Aorta (tissue), 5 donors: ENCODE measurements at regions not wholly inside any gene's neighbourhood (a gene's known extent, or its start where the extent isn't known, plus 50 kb on each side); places are given as distances from the start of the nearest gene placed in this dataset.
"Not testable (repeated sequence)": the region's sequence is repeated elsewhere in the genome, so short reads cannot be mapped to it uniquely, and the experiment has no call there.

Experiments used
- ATAC-seq: fragments of 200-7000 bp; cut with Tn5 transposase; one replicate; pipeline ENCODE4 v1.9.1; 2022; ENCODE audit warnings: moderate library complexity; ENCODE audit not compliant: low FRiP score
- DNase-seq, 2 donors: peaks; one replicate each; pipeline ENCODE4 v3.0.0-alpha.2; 2020
- H3K27ac ChIP-seq, 2 donors: one replicate each; pipeline ENCODE4 v1.5.1; 2013; ENCODE audit warnings: low read length in 2 of 2, mild to moderate bottlenecking in 2 of 2, moderate library complexity in 2 of 2, control low read depth in 1 of 2, inconsistent platforms in 1 of 2, low read depth in 1 of 2
- H3K27me3 ChIP-seq, 2 donors: one replicate each; pipeline ENCODE4 v1.6.1; 2013; ENCODE audit warnings: control low read depth in 1 of 2, low read length in 1 of 2, mild to moderate bottlenecking in 1 of 2, moderate library complexity in 1 of 2; ENCODE audit not compliant: insufficient read depth in 2 of 2, control insufficient read depth in 1 of 2
- H3K36me3 ChIP-seq, 2 donors: one replicate each; pipeline ENCODE4 v1.6.1; 2013; ENCODE audit warnings: control low read depth in 1 of 2, low read length in 1 of 2, mild to moderate bottlenecking in 1 of 2; ENCODE audit not compliant: insufficient read depth in 2 of 2, control insufficient read depth in 1 of 2
- H3K4me1 ChIP-seq, 2 donors: one replicate each; pipeline ENCODE4 v1.6.1; 2013; ENCODE audit warnings: low read length in 2 of 2, control low read depth in 1 of 2, mild to moderate bottlenecking in 1 of 2, moderate library complexity in 1 of 2; ENCODE audit not compliant: insufficient read depth in 2 of 2, control insufficient read depth in 1 of 2
- H3K4me3 ChIP-seq, 2 donors: one replicate each; pipeline ENCODE4 v1.5.1; 2013; ENCODE audit warnings: low read length in 2 of 2, control low read depth in 1 of 2, mild to moderate bottlenecking in 1 of 2
- H3K9me3 ChIP-seq: one replicate; pipeline ENCODE4 v1.6.1; 2013; ENCODE audit warnings: mild to moderate bottlenecking, low read length; ENCODE audit not compliant: control insufficient read depth
- WGBS, 2 donors: extraction: QIAGEN DNeasy Blood & Tissue Kit; methylation state at CpG; one replicate each; pipeline ENCODE4 v1.1.7; 2013; 5-methylcytosine and 5-hydroxymethylcytosine counted together
- intact Hi-C, 2 donors: fragments of 100-400 bp; cut with DNase I; formaldehyde crosslinking; loops; one replicate each; pipeline versions ENCODE4 v1.14.2 to v1.15.0; 2022
- donor health status: healthy with polysubstance abuse.
- donor health status: Bipolar disorder and iron deficiency.
- donor health status: DM: no; HTN: no; CAD: no.
- donor health status: DM: no; HTN: no; CAD: no.
- donor health status: DM: yes; HTN: yes; CAD: no.

DNA sequence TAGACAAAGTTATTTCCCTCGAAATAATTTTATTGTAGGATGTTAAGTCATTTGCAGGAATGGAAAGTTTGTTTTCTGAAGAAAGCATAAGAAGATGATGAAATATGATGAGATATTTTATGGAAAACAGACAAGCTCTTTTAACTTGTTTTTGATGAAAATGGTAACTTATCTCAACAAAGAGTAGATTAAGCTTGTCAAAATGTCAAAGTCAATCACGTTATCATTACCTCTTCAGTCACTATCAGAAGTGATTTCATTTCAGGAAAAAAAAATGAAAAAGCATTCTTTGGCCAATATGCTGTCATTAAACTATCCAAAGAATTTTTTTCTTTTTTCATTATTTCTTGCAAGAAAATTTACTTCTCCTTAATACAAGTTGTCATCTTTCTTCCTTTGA lies 221.0 kb upstream of the ANKRD50 start:
- Histone ChIP-seq H3K4me1 (peaks cover 0 to 3% of the 10 kb centered on the region in 2 donors), H3K36me3 (no peaks in the 10 kb centered on the region), H3K27me3 (no peaks in the 10 kb centered on the region), H3K4me3 (no peak overlapping the region), H3K9me3 (no peaks in the 10 kb centered on the region), H3K27ac (no peak overlapping the region)
- ATAC-seq (no peak), DNase-seq (no peak)
- WGBS, 2 donors: 63 to 81% methylated on average over 2 of the region's 2 CpGs
- intact Hi-C loops: loop anchor here in 1 of 2 donors (10.0 kb wide), 1 partner anchor 219 kb away; the partner anchor contains the start of gene ANKRD50

DNA sequence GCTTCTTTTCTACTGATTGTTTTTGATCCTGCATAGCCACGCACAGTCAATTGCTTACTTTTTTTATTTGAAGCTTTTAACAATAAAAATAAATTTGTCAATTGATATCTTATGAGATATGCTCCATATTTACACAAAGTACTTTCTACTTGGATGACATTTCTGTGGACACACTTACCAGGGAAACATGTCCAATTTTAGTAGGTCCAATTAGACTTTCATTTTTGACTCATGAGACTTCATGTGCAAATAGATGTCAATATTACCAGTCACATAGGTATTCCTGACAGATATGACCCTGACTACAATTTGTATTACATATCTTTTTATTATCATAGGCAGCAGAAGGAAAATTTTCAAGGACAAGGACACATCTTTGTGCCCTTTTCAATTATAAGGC lies 219.9 kb upstream of the ANKRD50 start:
- Histone ChIP-seq H3K27me3 (no peaks in the 10 kb centered on the region), H3K27ac (no peak overlapping the region), H3K36me3 (no peaks in the 10 kb centered on the region), H3K4me3 (no peak overlapping the region), H3K4me1 (peaks cover 0 to 3% of the 10 kb centered on the region in 2 donors), H3K9me3 (no peaks in the 10 kb centered on the region)
- ATAC-seq (no peak), DNase-seq (no peak)
- intact Hi-C loops: loop anchor here in 1 of 2 donors (10.0 kb wide), 1 partner anchor 218 kb away; the partner anchor contains the start of gene ANKRD50
- WGBS, 2 donors: 92 to 98% methylated on average over 1 of the region's 1 CpG

- intact Hi-C loops: loop anchor here in 1 of 2 donors (10.0 kb wide), 1 partner anchor 216 kb away; the partner anchor contains the start of gene ANKRD50
- 50 to 57% methylated on average over 1 of the region's 1 CpG for WGBS, 2 donors
- ATAC-seq: no peak
- no peaks in the 10 kb centered on the region for H3K27me3 ChIP-seq
- H3K27ac ChIP-seq: no peak overlapping the region
- H3K9me3 ChIP-seq: no peaks in the 10 kb centered on the region
- no peak overlapping the region for H3K4me3 ChIP-seq
- no peak for DNase-seq
- no peaks in the 10 kb centered on the region for H3K4me1 ChIP-seq
- no peaks in the 10 kb centered on the region for H3K36me3 ChIP-seq
Observed at GRCh38 chr4:124931050-124931449, 218.5 kb upstream of the ANKRD50 start.

DNA sequence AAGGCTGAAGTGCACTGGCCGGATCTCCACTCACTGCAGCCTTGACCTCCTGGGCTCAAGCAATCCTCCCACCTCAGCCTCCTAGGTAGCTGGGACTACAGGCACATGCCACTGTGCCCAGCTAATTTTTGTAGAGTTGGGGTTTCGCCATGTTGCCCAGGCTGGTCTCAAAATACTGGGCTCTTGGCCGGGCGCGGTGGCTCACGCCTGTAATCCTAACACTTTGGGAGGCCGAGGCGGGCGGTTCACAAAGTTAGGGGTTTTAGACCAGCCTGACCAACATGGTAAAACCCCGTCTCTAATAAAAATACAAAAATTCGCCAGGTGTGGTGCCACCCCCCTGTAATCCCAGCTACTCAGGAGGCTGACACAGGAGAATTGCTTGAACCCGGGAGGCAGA lies 210.2 kb upstream of the ANKRD50 start:
- DNase-seq, ATAC-seq, H3K9me3 ChIP-seq, H3K27me3 ChIP-seq, H3K4me1 ChIP-seq, H3K27ac ChIP-seq, intact Hi-C loops, H3K4me3 ChIP-seq, H3K36me3 ChIP-seq: not testable (repeated sequence)
- WGBS, 2 donors: 97 to 98% methylated on average over 12 of the region's 12 CpGs

GRCh38 chr4:124918559-124919122 lies 206.1 kb upstream of the ANKRD50 start:
- Histone ChIP-seq H3K4me1 (no peaks in the 10 kb centered on the region), H3K27me3 (no peaks in the 10 kb centered on the region), H3K9me3 (no peaks in the 10 kb centered on the region), H3K27ac (no peak overlapping the region), H3K4me3 (no peak overlapping the region), H3K36me3 (no peaks in the 10 kb centered on the region)
- no peak for ATAC-seq
- DNase-seq: no peak
- WGBS, 2 donors: 82% methylated on average over 3 of the region's 3 CpGs
- intact Hi-C loops: no loop called here

DNA sequence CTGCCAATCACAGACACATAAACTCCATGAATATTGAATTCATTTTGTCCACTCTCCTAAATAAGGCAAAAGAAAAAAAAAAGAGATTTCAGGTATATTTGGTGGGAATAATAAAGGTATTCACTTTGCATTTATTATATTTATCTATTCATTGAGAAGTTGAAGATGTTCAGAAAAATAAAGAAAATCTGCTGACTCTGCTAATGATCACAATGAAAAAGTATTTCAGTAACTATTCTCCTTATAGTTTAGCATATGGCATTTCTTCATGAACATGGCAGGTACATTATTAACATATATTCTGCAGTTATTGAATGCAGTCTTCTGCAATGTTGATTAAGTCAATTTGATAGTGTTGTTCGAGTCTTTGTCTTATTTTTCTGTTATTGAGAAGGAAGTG lies 202.5 kb upstream of the ANKRD50 start:
- Histone ChIP-seq H3K4me1 (no peaks in the 10 kb centered on the region), H3K4me3 (no peak overlapping the region), H3K27ac (no peak overlapping the region), H3K9me3 (no peaks in the 10 kb centered on the region), H3K27me3 (no peaks in the 10 kb centered on the region), H3K36me3 (no peaks in the 10 kb centered on the region)
- 84 to 87% methylated on average over 1 of the region's 1 CpG for WGBS, 2 donors
- DNase-seq: no peak
- ATAC-seq: no peak
- intact Hi-C loops: no loop called here

DNA sequence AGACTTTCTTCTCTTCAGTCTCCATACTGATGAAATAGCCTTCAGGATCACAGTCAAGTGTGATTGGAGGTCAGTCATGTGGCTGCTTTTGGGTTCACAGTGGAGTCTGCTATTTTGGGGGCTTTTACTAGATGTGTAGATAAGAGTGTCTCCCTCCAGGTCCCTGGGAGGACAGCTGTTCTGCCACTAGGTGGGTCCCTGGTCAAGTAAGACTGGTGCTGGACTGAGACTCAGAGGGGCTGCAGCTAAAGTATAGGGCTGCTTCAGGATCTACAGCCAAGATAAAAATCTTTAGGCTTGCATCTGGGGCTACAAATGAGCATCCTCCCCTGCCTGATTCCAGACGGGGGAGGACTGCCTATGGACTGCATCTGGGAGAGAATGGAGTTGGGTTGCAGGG lies 200.7 kb upstream of the ANKRD50 start:
- Histone ChIP-seq H3K36me3 (no peaks in the 10 kb centered on the region), H3K4me3 (no peak overlapping the region), H3K9me3 (no peaks in the 10 kb centered on the region), H3K4me1 (no peaks in the 10 kb centered on the region), H3K27me3 (no peaks in the 10 kb centered on the region), H3K27ac (no peak overlapping the region)
- intact Hi-C loops: no loop called here
- WGBS, 2 donors: 93 to 100% methylated on average over 1 of the region's 1 CpG
- ATAC-seq (no peak), DNase-seq (no peak)

- H3K4me1 ChIP-seq: no peaks in the 10 kb centered on the region
- no peaks in the 10 kb centered on the region for H3K9me3 ChIP-seq
- H3K27ac ChIP-seq: no peak overlapping the region
- H3K36me3 ChIP-seq: no peaks in the 10 kb centered on the region
- intact Hi-C loops: no loop called here
- H3K4me3 ChIP-seq: no peak overlapping the region
- no peak for ATAC-seq
- no peak for DNase-seq
- no peaks in the 10 kb centered on the region for H3K27me3 ChIP-seq
Observed at GRCh38 chr4:124910327-124910726, 197.8 kb upstream of the ANKRD50 start.

DNA sequence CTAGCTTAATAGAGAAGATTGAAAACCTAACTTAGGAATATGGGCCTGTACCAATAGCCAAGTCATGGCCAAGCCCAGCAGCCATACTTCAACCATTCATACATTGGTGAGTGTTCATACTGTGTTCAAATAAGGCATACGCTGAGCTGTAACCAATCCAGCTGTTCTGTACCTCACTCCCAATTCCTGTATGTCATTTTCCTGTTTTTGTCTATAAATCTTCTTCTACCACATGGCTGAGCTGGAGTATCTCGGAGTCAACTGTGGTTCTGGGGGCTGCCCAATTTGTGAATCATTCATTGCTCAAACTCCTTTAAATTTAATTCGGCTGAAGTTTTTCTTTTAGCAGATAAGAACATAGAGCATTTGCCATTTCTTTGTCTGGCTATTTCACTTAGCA lies 195.3 kb upstream of the ANKRD50 start:
- Histone ChIP-seq H3K4me1 (peaks cover 0 to 8% of the 10 kb centered on the region in 2 donors), H3K9me3 (no peaks in the 10 kb centered on the region), H3K27me3 (no peaks in the 10 kb centered on the region), H3K4me3 (no peak overlapping the region), H3K27ac (no peak overlapping the region), H3K36me3 (no peaks in the 10 kb centered on the region)
- ATAC-seq: no peak
- no peak for DNase-seq
- intact Hi-C loops: no loop called here
- WGBS, 2 donors: 45% methylated on average over 3 of the region's 3 CpGs
